HL-60 (cell line): ENCODE measurements at regions not wholly inside any gene's neighbourhood (a gene's known extent, or its start where the extent isn't known, plus 50 kb on each side); places are given as distances from the start of the nearest gene placed in this dataset.
A peak's percentile ranks its signal among the peaks of the same experiment; 100 is the strongest.

ENCODE experiments used
- DNase-seq, 2 experiments: peaks; one replicate each; pipeline ENCODE4 v3.0.0-alpha.2; 2010 to 2020; ENCODE audit warnings: low read depth in 1 of 2, low spot score in 1 of 2
- H3K27ac ChIP-seq: fragments of 250-450 bp; sonication (Bioruptor Pico); replicated peaks from 2 replicates; pipeline ENCODE4 v1.5.1; 2020; ENCODE audit warnings: mild to moderate bottlenecking, moderate library complexity
- H3K27me3 ChIP-seq: fragments of 250-450 bp; sonication (Bioruptor Pico); 2 replicates; pipeline ENCODE4 v1.5.1; 2021; ENCODE audit warnings: mild to moderate bottlenecking, moderate library complexity; ENCODE audit not compliant: insufficient read depth, poor library complexity, severe bottlenecking
- H3K4me3 ChIP-seq: replicated peaks from 2 replicates; pipeline ENCODE4 v1.5.1; 2011; ENCODE audit warnings: mild to moderate bottlenecking, control low read depth, low read length; ENCODE audit not compliant: insufficient read depth
- GABPA ChIP-seq: IDR thresholded peaks from 2 replicates; pipeline ENCODE4 v1.6.1; 2012; ENCODE audit warnings: low read depth
- POLR2AphosphoS5 ChIP-seq: IDR thresholded peaks from 2 replicates; pipeline ENCODE4 v1.6.1; 2012; ENCODE audit warnings: low read depth
- SPI1 ChIP-seq: IDR thresholded peaks from 2 replicates; pipeline ENCODE4 v1.6.1; 2012; ENCODE audit warnings: low read depth, mild to moderate bottlenecking, borderline replicate concordance
- TF ChIP-seq, protein P1 (sequence below): IDR thresholded peaks from 2 replicates; pipeline ENCODE4 v1.6.1; 2012; ENCODE audit warnings: low read depth; ENCODE audit not compliant: insufficient replicate concordance
- TF ChIP-seq, protein P2 (sequence below): IDR thresholded peaks from one replicate; pipeline ENCODE4 v1.5.1; 2011; ENCODE audit warnings: low read length, control low read depth, inconsistent platforms; ENCODE audit not compliant: insufficient read depth

DNA sequence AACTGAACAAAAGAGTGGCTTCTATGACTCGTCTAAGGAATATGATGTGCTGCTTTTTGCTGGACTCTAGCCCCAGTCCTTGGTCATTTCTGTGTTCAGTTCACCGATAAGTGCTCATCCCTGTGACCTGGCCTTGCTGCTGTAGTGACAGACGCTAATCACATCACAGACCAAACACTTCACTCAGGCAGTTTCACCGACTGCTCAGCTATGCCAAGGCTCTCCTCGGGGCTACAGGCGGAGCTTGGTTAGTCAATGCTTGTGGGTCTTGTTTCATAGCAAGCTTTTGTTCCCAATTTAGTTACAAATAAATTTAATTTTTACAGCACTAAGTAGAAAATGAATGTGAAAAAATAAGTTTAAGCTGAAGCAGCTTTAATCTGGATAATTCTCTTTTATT is 190.8 kb upstream of the PRKCQ start:
- no peak for DNase-seq
- H3K4me3 ChIP-seq: no peak overlapping the region
- no peak overlapping the region for H3K27ac ChIP-seq
- H3K27me3 ChIP-seq: no peaks in the 10 kb centered on the region
- TF ChIP-seq, protein P1, sequence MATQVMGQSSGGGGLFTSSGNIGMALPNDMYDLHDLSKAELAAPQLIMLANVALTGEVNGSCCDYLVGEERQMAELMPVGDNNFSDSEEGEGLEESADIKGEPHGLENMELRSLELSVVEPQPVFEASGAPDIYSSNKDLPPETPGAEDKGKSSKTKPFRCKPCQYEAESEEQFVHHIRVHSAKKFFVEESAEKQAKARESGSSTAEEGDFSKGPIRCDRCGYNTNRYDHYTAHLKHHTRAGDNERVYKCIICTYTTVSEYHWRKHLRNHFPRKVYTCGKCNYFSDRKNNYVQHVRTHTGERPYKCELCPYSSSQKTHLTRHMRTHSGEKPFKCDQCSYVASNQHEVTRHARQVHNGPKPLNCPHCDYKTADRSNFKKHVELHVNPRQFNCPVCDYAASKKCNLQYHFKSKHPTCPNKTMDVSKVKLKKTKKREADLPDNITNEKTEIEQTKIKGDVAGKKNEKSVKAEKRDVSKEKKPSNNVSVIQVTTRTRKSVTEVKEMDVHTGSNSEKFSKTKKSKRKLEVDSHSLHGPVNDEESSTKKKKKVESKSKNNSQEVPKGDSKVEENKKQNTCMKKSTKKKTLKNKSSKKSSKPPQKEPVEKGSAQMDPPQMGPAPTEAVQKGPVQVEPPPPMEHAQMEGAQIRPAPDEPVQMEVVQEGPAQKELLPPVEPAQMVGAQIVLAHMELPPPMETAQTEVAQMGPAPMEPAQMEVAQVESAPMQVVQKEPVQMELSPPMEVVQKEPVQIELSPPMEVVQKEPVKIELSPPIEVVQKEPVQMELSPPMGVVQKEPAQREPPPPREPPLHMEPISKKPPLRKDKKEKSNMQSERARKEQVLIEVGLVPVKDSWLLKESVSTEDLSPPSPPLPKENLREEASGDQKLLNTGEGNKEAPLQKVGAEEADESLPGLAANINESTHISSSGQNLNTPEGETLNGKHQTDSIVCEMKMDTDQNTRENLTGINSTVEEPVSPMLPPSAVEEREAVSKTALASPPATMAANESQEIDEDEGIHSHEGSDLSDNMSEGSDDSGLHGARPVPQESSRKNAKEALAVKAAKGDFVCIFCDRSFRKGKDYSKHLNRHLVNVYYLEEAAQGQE: no peak
- no peak for TF ChIP-seq POLR2AphosphoS5
- no peak for TF ChIP-seq GABPA
- TF ChIP-seq, protein P2, sequence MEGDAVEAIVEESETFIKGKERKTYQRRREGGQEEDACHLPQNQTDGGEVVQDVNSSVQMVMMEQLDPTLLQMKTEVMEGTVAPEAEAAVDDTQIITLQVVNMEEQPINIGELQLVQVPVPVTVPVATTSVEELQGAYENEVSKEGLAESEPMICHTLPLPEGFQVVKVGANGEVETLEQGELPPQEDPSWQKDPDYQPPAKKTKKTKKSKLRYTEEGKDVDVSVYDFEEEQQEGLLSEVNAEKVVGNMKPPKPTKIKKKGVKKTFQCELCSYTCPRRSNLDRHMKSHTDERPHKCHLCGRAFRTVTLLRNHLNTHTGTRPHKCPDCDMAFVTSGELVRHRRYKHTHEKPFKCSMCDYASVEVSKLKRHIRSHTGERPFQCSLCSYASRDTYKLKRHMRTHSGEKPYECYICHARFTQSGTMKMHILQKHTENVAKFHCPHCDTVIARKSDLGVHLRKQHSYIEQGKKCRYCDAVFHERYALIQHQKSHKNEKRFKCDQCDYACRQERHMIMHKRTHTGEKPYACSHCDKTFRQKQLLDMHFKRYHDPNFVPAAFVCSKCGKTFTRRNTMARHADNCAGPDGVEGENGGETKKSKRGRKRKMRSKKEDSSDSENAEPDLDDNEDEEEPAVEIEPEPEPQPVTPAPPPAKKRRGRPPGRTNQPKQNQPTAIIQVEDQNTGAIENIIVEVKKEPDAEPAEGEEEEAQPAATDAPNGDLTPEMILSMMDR: no peak
- TF ChIP-seq SPI1: no peak

DNA sequence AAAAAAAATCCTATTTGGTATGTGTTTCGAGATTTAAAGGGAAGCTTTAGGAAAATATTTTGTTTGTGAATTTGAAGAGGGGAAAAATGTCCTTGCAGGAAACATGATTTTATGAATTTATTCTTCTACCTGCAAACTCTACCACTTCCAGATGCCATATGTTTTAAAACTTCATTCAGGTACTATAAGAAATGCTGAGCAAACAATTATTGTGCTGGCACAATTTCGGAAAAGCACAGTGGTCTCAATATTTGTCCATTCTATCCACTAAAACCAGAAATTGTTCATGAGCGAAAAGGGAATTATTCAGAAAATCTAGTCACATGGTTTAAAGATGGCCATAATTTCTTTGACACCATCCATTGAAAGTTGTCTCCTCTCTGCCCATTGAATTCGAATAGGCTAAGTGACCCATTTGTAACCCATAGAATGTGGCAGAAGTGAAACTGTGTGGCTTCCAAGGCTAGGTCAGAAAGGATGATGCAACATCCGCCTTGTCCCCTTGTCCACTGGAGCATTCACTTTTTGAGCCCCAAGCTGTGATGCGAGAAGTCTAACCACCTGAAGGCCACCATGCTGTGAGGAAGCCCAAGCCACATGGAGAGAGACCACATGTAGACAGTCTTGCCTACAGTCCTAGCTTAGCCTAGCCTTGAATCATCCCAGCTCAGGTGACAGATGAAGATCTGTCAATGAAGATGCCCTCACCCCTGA is 189.8 kb upstream of the PRKCQ start:
- Histone ChIP-seq H3K4me3 (no peak overlapping the region), H3K27me3 (no peaks in the 10 kb centered on the region), H3K27ac (no peak overlapping the region)
- peak in 1 of 2 experiments; percentile 12 for DNase-seq
- TF ChIP-seq, protein P1: no peak
- TF ChIP-seq SPI1 (no peak), GABPA (no peak), POLR2AphosphoS5 (no peak)
- TF ChIP-seq, protein P2: no peak

DNA sequence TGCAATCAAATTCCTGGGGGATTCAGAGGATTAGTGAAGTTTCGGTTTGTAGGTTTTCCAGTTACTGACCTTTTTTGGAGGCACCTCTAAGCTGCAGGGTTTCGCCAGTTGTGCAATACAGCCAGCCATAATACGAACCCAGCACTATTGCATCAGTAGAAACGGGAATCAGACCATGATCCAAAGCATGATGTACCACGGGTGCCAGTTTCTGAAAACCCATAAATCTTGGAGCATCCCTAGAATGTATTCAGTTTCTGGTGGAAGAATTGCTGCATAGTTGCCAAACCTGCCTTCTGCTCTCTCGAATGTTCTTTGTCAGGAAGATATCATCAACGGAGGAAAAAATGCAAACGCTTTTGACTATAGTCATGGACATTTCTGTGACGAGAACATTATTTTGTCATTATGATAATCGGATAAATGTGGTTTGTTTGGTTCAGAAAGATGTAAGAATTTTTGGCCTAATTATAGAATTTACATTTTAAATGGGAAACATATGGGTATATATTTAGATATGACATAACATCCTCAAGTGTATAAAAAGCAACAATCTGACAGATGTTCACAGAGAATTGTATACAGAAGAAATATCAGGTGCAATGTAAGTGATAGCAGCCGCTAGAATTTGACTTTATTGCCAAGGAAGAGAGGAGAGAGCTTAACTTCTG is 186.2 kb upstream of the PRKCQ start:
- H3K27ac ChIP-seq: no peak overlapping the region
- no peak overlapping the region for H3K4me3 ChIP-seq
- no peak for TF ChIP-seq SPI1
- TF ChIP-seq, protein P2: no peak
- no peak for TF ChIP-seq POLR2AphosphoS5
- TF ChIP-seq GABPA: no peak
- TF ChIP-seq, protein P1: no peak
- DNase-seq: no peak
- H3K27me3 ChIP-seq: no peaks in the 10 kb centered on the region
